ENCODE measurements at regions not wholly inside any gene's neighbourhood (a gene's known extent, or its start where the extent isn't known, plus 50 kb on each side); places are given as distances from the start of the nearest gene placed in this dataset.

GRCh38 chr1:216913976-216914375, 190.7 kb upstream of the ESRRG start:
- dilution Hi-C loops (cut with HindIII; ENCODE audit: low sequenced_read_pairs, unreplicated experiment), result no loop called here
- Histone ChIP-seq H3K9me1 (ENCODE audit: insufficient read depth, low read length) (no peaks in the 10 kb centered on the region), H3K14ac (replicated peaks; ENCODE audit: low read depth, low read length) (no peak overlapping the region), H3K36me3 (ENCODE audit: control insufficient read depth, insufficient read depth, low read length) (no peaks in the 10 kb centered on the region), H3K56ac (ENCODE audit: extremely low read depth, insufficient read depth, low read length) (no peak overlapping the region), H3K4me3 (ENCODE audit: insufficient read depth, low read depth, low read length) (no peak overlapping the region), H3K9me3 (ENCODE audit: control insufficient read depth, insufficient read depth, low read length) (no peaks in the 10 kb centered on the region), H3K27ac (ENCODE audit: insufficient read depth, low read length) (no peak overlapping the region), H4K91ac (ENCODE audit: insufficient read depth, low read depth, low read length) (no peak overlapping the region), H2BK120ac (ENCODE audit: low read depth, low read length) (no peak overlapping the region), H4K20me1 (ENCODE audit: insufficient read depth, low read length) (no peaks in the 10 kb centered on the region), H2BK15ac (ENCODE audit: low read depth, low read length) (no peak overlapping the region), H4K5ac (ENCODE audit: low read depth, low read length) (no peak overlapping the region), H3K4me2 (ENCODE audit: low read depth, low read length) (no peak overlapping the region), H3K4me1 (ENCODE audit: control insufficient read depth, insufficient read depth, low read length) (no peaks in the 10 kb centered on the region), H2BK5ac (ENCODE audit: low read depth, low read length, poor library complexity, severe bottlenecking) (no peak overlapping the region), H2BK20ac (ENCODE audit: low read depth, low read length) (no peak overlapping the region), H4K8ac (ENCODE audit: low read depth in 2 of 2, low read length in 2 of 2) (no peak overlapping the region), H2AFZ (replicated peaks; ENCODE audit: low read length, poor library complexity) (no peak overlapping the region), H3K18ac (ENCODE audit: low read depth, low read length) (no peak overlapping the region), H2AK5ac (ENCODE audit: low read depth, low read length) (no peak overlapping the region), H3K27me3 (ENCODE audit: control insufficient read depth, insufficient read depth, low read length) (no peaks in the 10 kb centered on the region), H2AK9ac (replicated peaks; ENCODE audit: low read depth, low read length, poor library complexity) (no peak overlapping the region), H3K9ac (ENCODE audit: low read depth, low read length) (no peak overlapping the region), H3K23ac (ENCODE audit: low read depth, low read length) (no peak overlapping the region), H3K4ac (ENCODE audit: low read depth, low read length) (no peak overlapping the region), H3K79me1 (ENCODE audit: low read depth in 1 of 2, low read length in 2 of 2) (no peaks in the 10 kb centered on the region)
- no peak for ATAC-seq (ENCODE audit: low read depth)
- WGBS, 2 experiments (ENCODE audit: extremely low coverage in 2 of 2, insufficient read length in 1 of 2), result no CpG with 5 or more reads among the region's 4 CpGs
- in situ Hi-C loops (cut with MboI; ENCODE audit: low sequenced_read_pairs), result no loop called here
- no peak for TF ChIP-seq POLR2A (IDR thresholded peaks at IDR 0.05; ENCODE audit: low read depth, low read length)
- TF ChIP-seq SMC3 (IDR thresholded peaks at IDR 0.05; ENCODE audit: low read depth, low read length), result no peak
- no peak for DNase-seq
- no TSS peak for BruUV-seq (replicated peaks)
- intact Hi-C loops (cut with micrococcal nuclease), result no loop called here
- ChIA-PET POLR2A (ENCODE audit: unreplicated experiment) (no interaction called here), CTCF (no interaction called here)

All from IMR-90 (cell line).